IPS-20b (cell line): ENCODE measurements at regions not wholly inside any gene's neighbourhood (a gene's known extent, or its start where the extent isn't known, plus 50 kb on each side); places are given as distances from the start of the nearest gene placed in this dataset.

Experiments
- H3K27ac ChIP-seq: one replicate; pipeline ENCODE4 v1.5.1; 2013; ENCODE audit warnings: low read length
- H3K27me3 ChIP-seq: 2 replicates; pipeline ENCODE4 v1.6.1; 2013; ENCODE audit warnings: mild to moderate bottlenecking, low read length, inconsistent platforms; ENCODE audit not compliant: insufficient read depth
- H3K36me3 ChIP-seq: 2 replicates; pipeline ENCODE4 v1.6.1; 2013; ENCODE audit warnings: low read depth, mild to moderate bottlenecking, inconsistent platforms, low read length, moderate library complexity; ENCODE audit not compliant: insufficient read depth
- H3K4me1 ChIP-seq: 2 replicates; pipeline ENCODE4 v1.6.1; 2013; ENCODE audit warnings: mild to moderate bottlenecking, control low read depth, inconsistent platforms, low read length, moderate library complexity; ENCODE audit not compliant: insufficient read depth
- H3K4me3 ChIP-seq: 2 replicates; pipeline ENCODE4 v1.5.1; 2013; ENCODE audit warnings: mild to moderate bottlenecking, low read length, inconsistent platforms
- H3K9ac ChIP-seq: 2 replicates; pipeline ENCODE4 v1.6.1; 2013; ENCODE audit warnings: low read depth, mild to moderate bottlenecking, inconsistent platforms, low read length, moderate library complexity
- H3K9me3 ChIP-seq: 2 replicates; pipeline ENCODE4 v1.6.1; 2013; ENCODE audit warnings: mild to moderate bottlenecking, low read depth, low read length, inconsistent platforms; ENCODE audit not compliant: insufficient read depth

DNA sequence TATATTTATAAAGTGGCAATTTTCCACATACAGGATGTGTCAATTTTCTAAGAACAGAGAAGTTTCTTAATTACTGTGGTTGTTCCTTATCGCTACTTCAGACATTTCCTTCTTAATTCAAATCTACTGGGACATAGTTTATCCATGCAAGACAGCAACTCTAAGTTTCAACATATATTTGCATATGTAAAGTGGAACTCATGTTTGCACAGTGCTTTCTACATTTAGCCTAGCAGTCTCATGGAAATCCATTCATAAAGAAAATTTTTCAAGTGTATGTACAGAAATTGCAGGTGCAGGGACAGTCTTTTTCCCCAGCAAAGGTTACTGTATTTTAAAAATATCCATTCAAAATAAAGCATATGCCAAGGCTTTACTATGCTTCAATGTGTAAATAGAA, 956.7 kb upstream of the SEL1L start:
- Histone ChIP-seq H3K4me1 (no peaks in the 10 kb centered on the region), H3K9me3 (no peaks in the 10 kb centered on the region), H3K36me3 (no peaks in the 10 kb centered on the region), H3K27me3 (no peaks in the 10 kb centered on the region), H3K9ac (no peak overlapping the region), H3K27ac (no peak overlapping the region), H3K4me3 (no peak overlapping the region)

DNA sequence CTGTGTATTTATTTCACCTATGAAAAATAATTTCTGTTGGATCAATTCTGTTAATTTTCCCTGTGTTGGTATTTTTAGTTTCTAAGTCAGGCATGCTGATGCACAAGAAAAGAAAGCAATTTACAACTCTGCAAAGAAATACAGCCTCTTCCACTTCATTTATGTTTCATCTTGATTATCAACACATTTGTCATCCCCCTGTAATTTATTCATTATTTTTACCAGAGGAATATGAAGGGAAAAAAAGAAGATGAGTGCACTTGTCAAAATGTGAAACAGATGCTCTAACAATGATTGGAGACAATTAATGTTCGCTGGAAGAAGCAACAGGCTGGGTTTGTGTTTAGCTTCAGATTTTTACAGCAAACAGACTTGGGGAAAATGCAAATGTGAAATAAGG, 958.5 kb upstream of the SEL1L start:
- H3K9ac ChIP-seq: no peak overlapping the region
- H3K4me1 ChIP-seq: no peaks in the 10 kb centered on the region
- no peaks in the 10 kb centered on the region for H3K36me3 ChIP-seq
- no peaks in the 10 kb centered on the region for H3K27me3 ChIP-seq
- no peak overlapping the region for H3K4me3 ChIP-seq
- H3K9me3 ChIP-seq: no peaks in the 10 kb centered on the region
- no peak overlapping the region for H3K27ac ChIP-seq

DNA sequence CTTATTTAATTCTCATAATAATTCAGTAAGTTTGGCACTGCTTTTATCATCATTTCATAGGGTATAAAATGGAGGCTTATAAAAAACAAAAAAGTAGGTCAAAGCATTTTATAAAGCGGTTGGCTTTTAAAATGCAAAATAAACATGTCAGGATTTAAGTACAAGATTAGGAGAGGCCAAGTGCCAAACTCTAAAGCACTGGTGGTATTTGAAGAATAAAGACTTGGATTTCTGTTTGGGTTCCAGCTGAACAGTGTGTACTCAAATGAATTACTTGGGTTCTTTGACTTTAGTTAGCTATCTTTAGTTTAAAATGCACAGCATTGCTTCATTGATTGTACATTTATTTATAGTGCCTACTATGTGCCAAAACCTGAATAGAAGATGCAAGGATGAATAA, 966.6 kb upstream of the SEL1L start:
- Histone ChIP-seq H3K27ac (no peak overlapping the region), H3K9me3 (no peaks in the 10 kb centered on the region), H3K27me3 (no peaks in the 10 kb centered on the region), H3K36me3 (no peaks in the 10 kb centered on the region), H3K9ac (no peak overlapping the region), H3K4me1 (no peaks in the 10 kb centered on the region), H3K4me3 (no peak overlapping the region)

DNA sequence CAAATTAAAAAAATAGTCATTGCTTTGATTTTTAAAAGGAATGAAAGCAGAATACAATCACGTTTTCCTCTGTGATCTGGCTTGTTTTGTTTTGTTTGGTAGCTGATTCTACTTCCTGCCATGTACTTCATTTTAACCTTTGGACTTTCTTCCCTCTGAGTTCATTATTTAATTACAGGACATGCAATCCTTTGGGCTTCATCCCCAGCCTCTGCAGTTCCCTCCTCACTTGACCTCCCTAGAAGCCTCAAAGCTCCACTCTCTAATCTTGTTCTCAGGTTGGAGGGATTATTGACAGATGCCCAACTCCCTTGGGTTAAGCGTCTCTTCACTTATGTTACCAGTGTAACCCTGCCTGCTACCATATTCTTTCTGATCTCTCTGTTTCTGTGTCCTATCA, 967.9 kb upstream of the SEL1L start:
- Histone ChIP-seq H3K4me3 (no peak overlapping the region), H3K4me1 (no peaks in the 10 kb centered on the region), H3K27ac (no peak overlapping the region), H3K9ac (no peak overlapping the region), H3K27me3 (no peaks in the 10 kb centered on the region), H3K36me3 (no peaks in the 10 kb centered on the region), H3K9me3 (no peaks in the 10 kb centered on the region)

GRCh38 chr14:82502043-82502442, 968.4 kb upstream of the SEL1L start:
- Histone ChIP-seq H3K9ac (no peak overlapping the region), H3K27ac (no peak overlapping the region), H3K9me3 (no peaks in the 10 kb centered on the region), H3K4me1 (no peaks in the 10 kb centered on the region), H3K4me3 (no peak overlapping the region), H3K36me3 (no peaks in the 10 kb centered on the region), H3K27me3 (no peaks in the 10 kb centered on the region)

DNA sequence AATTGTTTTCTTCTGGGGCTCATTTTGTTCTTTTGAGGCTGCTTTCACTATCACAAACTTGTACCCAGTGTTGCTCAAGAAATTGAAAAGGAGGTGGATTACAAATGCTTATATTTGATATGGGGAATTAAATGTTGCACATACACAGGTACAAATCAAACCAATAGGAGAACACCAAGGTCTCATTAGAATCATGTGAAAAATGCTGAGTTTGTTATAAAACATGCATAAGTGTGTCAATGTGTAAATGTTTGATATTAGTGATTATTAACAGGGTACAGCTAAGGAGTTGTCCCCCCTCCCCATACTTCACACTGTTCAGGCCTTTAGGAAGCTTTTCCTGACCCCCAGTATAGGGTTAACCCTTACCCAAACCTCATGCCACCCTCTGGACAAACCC, 971.2 kb upstream of the SEL1L start:
- Histone ChIP-seq H3K27me3 (no peaks in the 10 kb centered on the region), H3K9me3 (no peaks in the 10 kb centered on the region), H3K27ac (no peak overlapping the region), H3K4me3 (no peak overlapping the region), H3K4me1 (peaks cover 4% of the 10 kb centered on the region), H3K36me3 (no peaks in the 10 kb centered on the region), H3K9ac (no peak overlapping the region)

DNA sequence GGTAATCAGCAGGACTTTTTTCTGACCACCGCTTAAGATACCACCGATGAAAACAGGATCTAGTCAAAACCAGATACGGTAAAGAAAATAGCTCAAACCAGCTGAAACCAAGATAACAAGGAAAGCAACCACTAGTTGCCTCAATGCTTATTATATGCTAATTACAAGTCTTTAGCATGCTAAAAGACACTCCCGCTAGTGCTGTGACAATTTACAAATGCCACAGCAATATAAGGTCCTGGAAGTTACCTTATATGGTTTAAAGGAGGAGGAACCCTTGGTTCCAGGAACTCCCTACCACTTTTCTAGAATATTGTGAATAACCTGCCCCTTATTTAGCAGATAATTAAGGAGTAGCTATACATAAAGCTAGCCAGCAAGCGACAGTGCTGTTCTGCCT, 976.4 kb upstream of the SEL1L start:
- no peaks in the 10 kb centered on the region for H3K27me3 ChIP-seq
- peaks cover 8% of the 10 kb centered on the region for H3K4me1 ChIP-seq
- no peak overlapping the region for H3K4me3 ChIP-seq
- H3K9ac ChIP-seq: no peak overlapping the region; the same call in 1 of the 2 replicates
- H3K9me3 ChIP-seq: no peaks in the 10 kb centered on the region
- H3K36me3 ChIP-seq: no peaks in the 10 kb centered on the region
- H3K27ac ChIP-seq: no peak overlapping the region

GRCh38 chr14:82511399-82511798, 977.7 kb upstream of the SEL1L start:
- no peaks in the 10 kb centered on the region for H3K9me3 ChIP-seq
- no peaks in the 10 kb centered on the region for H3K27me3 ChIP-seq
- H3K4me3 ChIP-seq: no peak overlapping the region
- no peak overlapping the region for H3K27ac ChIP-seq
- H3K9ac ChIP-seq: no peak overlapping the region
- peaks cover 8% of the 10 kb centered on the region for H3K4me1 ChIP-seq
- no peaks in the 10 kb centered on the region for H3K36me3 ChIP-seq

DNA sequence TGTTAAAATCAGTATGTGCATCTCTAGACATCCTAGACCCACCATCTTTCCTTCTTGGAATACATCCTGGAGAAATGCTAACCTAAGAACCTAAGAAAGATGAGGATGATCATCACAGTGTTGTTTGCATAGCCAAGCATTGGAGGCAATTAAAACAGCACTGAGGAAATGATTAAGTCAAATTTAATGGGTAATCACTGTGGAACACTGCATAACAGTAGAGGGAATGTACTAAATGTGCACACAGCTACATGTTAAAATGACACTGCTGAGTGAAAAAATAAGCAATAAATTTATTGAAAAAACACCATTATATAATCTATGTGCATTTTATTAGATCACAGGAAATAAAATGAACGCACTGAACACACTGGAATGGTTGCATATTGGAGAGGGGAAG, 987.1 kb upstream of the SEL1L start:
- H3K9me3 ChIP-seq: no peaks in the 10 kb centered on the region
- H3K27ac ChIP-seq: no peak overlapping the region
- H3K4me1 ChIP-seq: no peaks in the 10 kb centered on the region
- H3K27me3 ChIP-seq: no peaks in the 10 kb centered on the region
- no peak overlapping the region for H3K9ac ChIP-seq
- H3K4me3 ChIP-seq: no peak overlapping the region
- no peaks in the 10 kb centered on the region for H3K36me3 ChIP-seq

GRCh38 chr14:82521191-82521590, 987.5 kb upstream of the SEL1L start:
- no peak overlapping the region for H3K4me3 ChIP-seq
- H3K27ac ChIP-seq: no peak overlapping the region
- no peaks in the 10 kb centered on the region for H3K4me1 ChIP-seq
- no peaks in the 10 kb centered on the region for H3K36me3 ChIP-seq
- no peaks in the 10 kb centered on the region for H3K27me3 ChIP-seq
- H3K9ac ChIP-seq: no peak overlapping the region
- H3K9me3 ChIP-seq: no peaks in the 10 kb centered on the region

- no peaks in the 10 kb centered on the region for H3K9me3 ChIP-seq
- H3K36me3 ChIP-seq: no peaks in the 10 kb centered on the region
- no peak overlapping the region for H3K9ac ChIP-seq
- H3K27ac ChIP-seq: no peak overlapping the region
- no peaks in the 10 kb centered on the region for H3K4me1 ChIP-seq
- no peaks in the 10 kb centered on the region for H3K27me3 ChIP-seq
- no peak overlapping the region for H3K4me3 ChIP-seq
These were observed 994.4 kb upstream of the SEL1L start for GRCh38 chr14:82528016-82528415.

DNA sequence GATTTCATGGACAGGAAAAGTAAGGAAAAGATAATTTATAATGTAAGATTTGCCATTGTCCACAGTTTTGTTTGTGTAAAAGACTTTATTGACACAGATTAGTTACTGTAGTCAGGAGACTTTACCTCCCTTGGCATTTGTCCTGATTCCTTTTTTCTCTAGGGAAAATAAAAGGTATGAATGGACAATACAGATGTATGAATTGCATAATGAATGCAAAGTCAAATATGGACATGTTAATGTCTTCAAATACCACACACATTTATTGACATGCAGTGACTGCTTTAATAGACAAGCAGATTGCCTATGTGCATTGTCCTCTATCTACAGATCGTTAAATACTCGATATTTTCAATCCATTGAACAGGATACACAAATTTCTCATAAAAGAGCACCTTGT, 999.7 kb upstream of the SEL1L start:
- Histone ChIP-seq H3K27me3 (no peaks in the 10 kb centered on the region), H3K4me3 (no peak overlapping the region), H3K4me1 (no peaks in the 10 kb centered on the region), H3K9me3 (no peaks in the 10 kb centered on the region), H3K9ac (no peak overlapping the region), H3K27ac (no peak overlapping the region), H3K36me3 (no peaks in the 10 kb centered on the region)

DNA sequence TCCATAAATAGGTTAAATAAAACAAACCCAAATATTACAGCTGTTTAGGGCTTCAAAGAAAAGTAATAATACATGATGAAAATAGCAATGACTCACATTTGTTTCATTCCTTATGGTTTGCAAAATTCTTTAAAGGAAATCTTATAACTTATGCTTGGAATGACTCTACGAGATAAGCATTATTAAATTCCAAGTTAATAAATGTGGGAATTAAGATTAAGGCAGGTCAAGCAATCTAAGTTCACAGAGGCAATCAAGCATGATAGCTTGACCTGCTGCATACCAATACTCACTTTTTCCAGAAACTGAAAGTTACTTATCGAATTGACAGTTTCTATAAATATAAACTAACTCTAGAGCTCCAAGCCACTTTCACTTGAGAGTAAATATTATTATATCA, 1002.9 kb upstream of the SEL1L start:
- Histone ChIP-seq H3K9ac (no peak overlapping the region), H3K9me3 (no peaks in the 10 kb centered on the region), H3K27ac (no peak overlapping the region), H3K4me3 (no peak overlapping the region), H3K27me3 (no peaks in the 10 kb centered on the region), H3K4me1 (no peaks in the 10 kb centered on the region), H3K36me3 (no peaks in the 10 kb centered on the region)
